Left lung (tissue), 4 donors: ENCODE measurements at regions not wholly inside any gene's neighbourhood (a gene's known extent, or its start where the extent isn't known, plus 50 kb on each side); places are given as distances from the start of the nearest gene placed in this dataset.
"Not testable (repeated sequence)": the region's sequence is repeated elsewhere in the genome, so short reads cannot be mapped to it uniquely, and the experiment has no call there.

Source experiments
- ATAC-seq: fragments of 200-7000 bp; cut with Tn5 transposase; one replicate; pipeline ENCODE4 v1.9.1; 2020; ENCODE audit warnings: moderate library complexity
- DNase-seq, 4 donors: peaks; one replicate each; pipeline ENCODE4 v3.0.0-alpha.2; 2013 to 2020
- H3K27ac ChIP-seq, 2 donors: fragments of 200-600 bp; sonication (generic) in 1 of 2; one replicate each; pipeline versions ENCODE4 v1.5.0 to v1.8.0; 2020 to 2021
- H3K27me3 ChIP-seq, 2 donors: fragments of 200-600 bp; sonication (generic) in 1 of 2; one replicate each; pipeline versions ENCODE4 v1.5.0 to v1.8.0; 2020 to 2021
- H3K36me3 ChIP-seq, 2 donors: fragments of 200-600 bp; sonication (generic) in 1 of 2; one replicate each; pipeline versions ENCODE4 v1.5.0 to v1.8.0; 2020 to 2021
- H3K4me1 ChIP-seq, 2 donors: fragments of 200-600 bp; one replicate each; pipeline ENCODE4 v1.8.0; 2021
- H3K4me3 ChIP-seq, 2 donors: fragments of 200-600 bp; sonication (generic) in 1 of 2; one replicate each; pipeline versions ENCODE4 v1.5.0 to v1.8.0; 2020 to 2021; ENCODE audit warnings: mild to moderate bottlenecking in 1 of 2
- H3K9me3 ChIP-seq, 2 donors: fragments of 200-600 bp; sonication (generic) in 1 of 2; one replicate each; pipeline versions ENCODE4 v1.5.0 to v1.8.0; 2020 to 2021
- intact Hi-C, 2 donors: fragments of 100-400 bp; cut with DNase I; formaldehyde crosslinking; loops; one replicate each; pipeline versions ENCODE4 v1.11.2 to v1.14.2; 2022
- TF ChIP-seq, protein P1 (sequence below), 2 donors: fragments of 200-600 bp; sonication (generic) in 1 of 2; IDR thresholded peaks; one replicate each; pipeline versions ENCODE4 v1.5.0 to v1.8.0; 2021; ENCODE audit warnings: antibody characterized with exemption in 2 of 2
- donor health status: DM: no; HTN: yes; CAD: no.
- donor health status: DM: no; HTN: no; CAD: no.

DNA sequence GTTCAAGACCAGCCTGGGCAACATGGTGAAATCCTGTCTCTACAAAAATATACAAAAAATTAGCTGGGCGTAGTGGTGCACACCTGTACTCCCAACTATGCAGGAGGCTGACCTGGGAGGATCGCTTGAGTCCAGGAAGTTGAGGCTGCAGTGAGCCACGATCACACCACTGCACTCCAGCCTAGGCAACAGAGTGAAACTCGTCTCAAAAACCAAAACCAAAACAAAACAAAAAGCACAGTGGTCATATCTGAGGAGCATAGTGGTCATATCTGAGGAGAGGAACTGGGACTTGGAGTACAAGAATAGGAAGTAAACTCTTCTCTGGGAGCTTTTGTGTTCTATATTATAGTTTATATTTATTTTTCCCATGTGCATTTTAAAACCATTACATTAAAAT, 275.3 kb upstream of the NOTCH2NLA start:
- DNase-seq, ATAC-seq, H3K27me3 ChIP-seq, H3K9me3 ChIP-seq, H3K36me3 ChIP-seq, H3K4me3 ChIP-seq, H3K4me1 ChIP-seq, intact Hi-C loops, H3K27ac ChIP-seq: not testable (repeated sequence)

DNA sequence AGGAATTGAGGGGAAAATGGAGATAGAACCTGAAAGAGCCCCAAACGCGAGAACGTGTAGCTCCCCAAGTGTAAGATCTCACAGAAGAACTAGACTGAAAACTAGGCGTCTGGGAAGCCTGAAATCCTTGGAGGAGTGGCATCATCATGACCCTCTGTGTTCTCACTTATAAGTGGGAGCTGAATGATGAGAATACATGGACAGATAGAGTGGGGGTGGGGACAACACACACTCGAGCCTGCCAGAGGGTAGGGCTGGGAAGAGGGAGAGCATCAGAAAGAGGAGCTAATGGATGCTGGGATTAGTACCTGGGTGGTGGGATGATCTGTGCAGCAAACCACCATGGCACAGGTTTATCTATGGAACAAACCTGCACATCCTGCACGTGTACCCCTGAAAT, 258.7 kb upstream of the NOTCH2NLA start:
- H3K4me3 ChIP-seq, DNase-seq, H3K9me3 ChIP-seq, H3K27me3 ChIP-seq, H3K36me3 ChIP-seq, H3K4me1 ChIP-seq, intact Hi-C loops, H3K27ac ChIP-seq: not testable (repeated sequence)
- peak; percentile 26 for ATAC-seq

DNA sequence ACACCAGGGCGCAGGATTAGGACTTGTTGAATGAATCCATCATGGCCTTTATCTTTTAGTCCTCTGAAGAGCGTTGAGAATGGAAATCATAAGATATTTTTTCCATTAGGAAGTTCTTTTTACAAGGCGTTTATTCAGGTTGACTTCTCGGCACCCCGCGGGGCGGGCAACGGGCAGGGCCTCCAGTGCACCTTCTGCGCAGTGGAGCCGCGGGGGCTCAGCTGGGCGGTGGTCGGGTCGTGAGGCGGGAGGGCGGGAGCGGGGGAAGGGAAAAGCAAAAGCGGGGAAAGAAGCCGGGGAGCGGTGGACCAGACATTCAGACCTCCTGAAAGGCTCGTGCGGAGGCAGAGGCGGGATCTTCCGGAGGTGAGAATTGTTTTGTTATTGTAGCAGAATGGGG, 258.3 kb upstream of the NOTCH2NLA start:
- DNase-seq, H3K36me3 ChIP-seq, H3K27ac ChIP-seq, H3K9me3 ChIP-seq, H3K27me3 ChIP-seq, H3K4me1 ChIP-seq, intact Hi-C loops: not testable (repeated sequence)
- peak overlapping the region; percentile 11 to 23 for H3K4me3 ChIP-seq
- ATAC-seq, result peak; percentile 34

DNA sequence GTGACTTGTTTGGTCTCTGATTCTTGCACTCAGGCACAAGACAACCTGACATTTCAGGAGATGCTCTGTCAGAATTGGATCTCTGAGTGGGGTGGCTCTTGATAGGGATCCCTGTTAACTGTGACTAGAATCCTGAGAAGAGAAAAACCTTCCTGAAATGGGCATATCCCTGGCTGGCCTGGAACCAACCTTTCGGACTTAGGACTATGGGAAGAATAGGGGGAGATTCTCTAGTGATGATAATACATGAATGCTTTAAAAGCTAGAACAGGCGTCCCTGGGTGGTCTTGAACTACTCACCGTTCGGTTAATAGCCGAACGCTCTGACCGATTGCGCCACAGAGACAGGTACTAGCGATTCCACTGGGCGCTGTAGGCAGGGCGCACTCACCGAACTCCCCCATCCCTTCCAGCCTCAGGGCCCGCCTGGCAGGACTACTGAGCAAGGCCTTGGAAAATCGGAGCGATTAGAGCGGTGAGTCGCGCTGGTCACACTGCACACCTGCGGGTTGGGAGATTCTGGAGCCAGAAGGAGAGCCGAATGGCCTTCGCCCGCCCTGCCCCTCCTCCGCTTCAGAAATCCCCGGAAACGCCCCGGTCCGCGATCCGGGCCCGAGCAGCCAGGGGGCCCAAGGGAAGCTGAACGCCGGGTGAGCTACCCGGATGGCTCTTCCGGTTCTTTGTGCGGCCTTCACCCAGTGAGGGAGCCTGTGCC, 257.6 kb upstream of the NOTCH2NLA start:
- H3K27me3 ChIP-seq, intact Hi-C loops, H3K4me1 ChIP-seq, H3K36me3 ChIP-seq, H3K27ac ChIP-seq, H3K9me3 ChIP-seq: not testable (repeated sequence)
- DNase-seq (peak in 3 of 4 donors; percentile 28 to 61 (median 32)), ATAC-seq (peak; percentile 93)
- H3K4me3 ChIP-seq, result peak overlapping the region; percentile 11 to 23

DNA sequence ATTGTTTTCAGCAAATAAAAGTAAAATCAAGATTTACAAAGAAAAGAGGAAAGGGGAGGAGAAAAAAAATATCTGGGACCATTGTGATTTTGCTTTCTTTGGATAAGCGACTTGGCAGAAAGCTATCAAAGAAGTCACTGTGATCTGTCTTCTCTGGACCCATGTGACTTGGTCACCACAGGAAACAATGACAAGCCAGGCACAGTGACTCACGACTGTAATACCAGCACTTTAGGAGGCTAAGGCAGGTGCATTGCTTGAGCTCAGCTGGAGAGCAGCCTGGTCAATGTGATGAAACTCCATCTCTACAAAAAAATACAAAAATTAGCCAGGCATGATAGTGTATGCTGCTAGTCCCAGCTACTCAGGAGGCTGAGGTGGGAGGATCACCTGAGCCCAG, 255.4 kb upstream of the NOTCH2NLA start:
- ATAC-seq, H3K27me3 ChIP-seq: not testable (repeated sequence)

DNA sequence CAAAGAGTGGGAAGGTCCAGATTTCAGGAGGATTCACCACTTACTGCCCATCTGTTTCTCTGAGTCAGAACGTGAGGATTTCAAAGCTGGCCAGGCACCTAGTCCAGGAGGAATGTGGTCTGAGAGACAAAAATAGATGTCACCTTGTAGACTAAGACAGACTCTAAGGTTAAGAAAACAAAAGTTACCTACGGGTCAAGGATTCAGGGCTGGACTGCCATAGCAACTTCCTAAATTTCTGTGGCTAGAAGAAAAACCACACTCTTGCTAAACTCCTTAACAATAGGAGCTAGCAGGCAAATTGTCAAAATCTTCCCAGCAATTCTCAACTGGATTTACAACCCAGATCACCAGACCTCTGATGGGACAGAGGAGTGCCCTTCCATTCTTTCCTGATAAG, 250.4 kb upstream of the NOTCH2NLA start:
- H3K27ac ChIP-seq, ATAC-seq, H3K27me3 ChIP-seq, H3K36me3 ChIP-seq, DNase-seq, H3K4me1 ChIP-seq, H3K9me3 ChIP-seq, intact Hi-C loops, H3K4me3 ChIP-seq: not testable (repeated sequence)

More for the DNA sequence above, 255.4 kb upstream of the NOTCH2NLA start:
- H3K9me3 ChIP-seq, H3K36me3 ChIP-seq, H3K27ac ChIP-seq, DNase-seq, H3K4me1 ChIP-seq, H3K4me3 ChIP-seq, intact Hi-C loops: not testable (repeated sequence)

DNA sequence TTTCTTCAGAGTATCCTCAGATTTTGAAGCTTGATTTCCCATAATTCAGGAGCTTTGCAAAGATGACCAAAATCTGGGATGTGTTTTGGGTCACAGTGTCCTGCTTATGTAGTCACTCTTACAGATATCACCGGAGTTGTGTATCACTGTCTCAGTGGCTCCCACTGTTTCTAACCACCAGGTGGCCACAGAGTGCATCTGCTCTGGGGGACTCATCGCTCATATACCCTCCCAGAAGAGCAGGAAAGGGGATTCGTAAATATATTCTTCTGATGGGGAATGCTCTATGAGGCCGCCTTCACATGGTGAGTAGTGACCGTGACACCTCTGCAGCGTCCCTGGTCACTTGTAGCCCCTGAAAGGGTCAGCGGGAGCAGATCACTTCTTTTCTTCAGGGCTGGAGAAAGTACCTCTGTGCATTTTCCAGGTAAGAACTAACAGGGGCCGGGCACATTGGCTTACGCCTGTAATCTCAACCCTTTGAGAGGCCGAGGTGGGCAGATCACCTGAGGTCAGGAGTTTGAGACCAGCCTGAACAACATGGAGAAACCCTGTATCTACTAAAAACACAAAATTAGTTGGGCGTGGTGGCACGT, 249.4 kb upstream of the NOTCH2NLA start:
- TF ChIP-seq, protein P1, sequence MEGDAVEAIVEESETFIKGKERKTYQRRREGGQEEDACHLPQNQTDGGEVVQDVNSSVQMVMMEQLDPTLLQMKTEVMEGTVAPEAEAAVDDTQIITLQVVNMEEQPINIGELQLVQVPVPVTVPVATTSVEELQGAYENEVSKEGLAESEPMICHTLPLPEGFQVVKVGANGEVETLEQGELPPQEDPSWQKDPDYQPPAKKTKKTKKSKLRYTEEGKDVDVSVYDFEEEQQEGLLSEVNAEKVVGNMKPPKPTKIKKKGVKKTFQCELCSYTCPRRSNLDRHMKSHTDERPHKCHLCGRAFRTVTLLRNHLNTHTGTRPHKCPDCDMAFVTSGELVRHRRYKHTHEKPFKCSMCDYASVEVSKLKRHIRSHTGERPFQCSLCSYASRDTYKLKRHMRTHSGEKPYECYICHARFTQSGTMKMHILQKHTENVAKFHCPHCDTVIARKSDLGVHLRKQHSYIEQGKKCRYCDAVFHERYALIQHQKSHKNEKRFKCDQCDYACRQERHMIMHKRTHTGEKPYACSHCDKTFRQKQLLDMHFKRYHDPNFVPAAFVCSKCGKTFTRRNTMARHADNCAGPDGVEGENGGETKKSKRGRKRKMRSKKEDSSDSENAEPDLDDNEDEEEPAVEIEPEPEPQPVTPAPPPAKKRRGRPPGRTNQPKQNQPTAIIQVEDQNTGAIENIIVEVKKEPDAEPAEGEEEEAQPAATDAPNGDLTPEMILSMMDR (IDR thresholded peaks at IDR 0.05), result peak; percentile 36 to 52
- H3K27ac ChIP-seq, H3K4me1 ChIP-seq, H3K27me3 ChIP-seq, H3K4me3 ChIP-seq, H3K36me3 ChIP-seq, H3K9me3 ChIP-seq, intact Hi-C loops: not testable (repeated sequence)
- peak; percentile 66 for ATAC-seq
- DNase-seq, result peak in 1 of 4 donors; percentile 13

DNA sequence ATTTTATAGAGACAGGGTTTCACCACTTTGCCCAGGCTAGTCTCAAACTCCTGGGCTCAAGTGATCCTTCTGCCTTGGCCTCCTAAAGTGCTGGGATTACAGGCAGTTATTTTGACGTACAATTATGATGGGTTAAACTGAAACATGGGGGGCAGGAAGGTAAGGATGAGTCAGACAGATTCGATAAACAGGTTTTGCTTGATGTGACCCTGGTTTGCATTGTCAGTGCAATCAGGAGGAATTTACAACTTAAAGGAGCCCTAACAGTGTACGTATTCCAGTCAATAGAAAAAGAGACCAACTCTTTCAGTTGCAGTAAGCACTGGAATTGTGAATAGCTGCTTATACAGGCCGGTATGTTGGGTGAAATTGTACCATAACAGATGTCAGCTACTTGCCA, 246.3 kb upstream of the NOTCH2NLA start:
- intact Hi-C loops, H3K27ac ChIP-seq, DNase-seq, H3K27me3 ChIP-seq, ATAC-seq, H3K4me1 ChIP-seq, H3K4me3 ChIP-seq, H3K36me3 ChIP-seq, H3K9me3 ChIP-seq: not testable (repeated sequence)

DNA sequence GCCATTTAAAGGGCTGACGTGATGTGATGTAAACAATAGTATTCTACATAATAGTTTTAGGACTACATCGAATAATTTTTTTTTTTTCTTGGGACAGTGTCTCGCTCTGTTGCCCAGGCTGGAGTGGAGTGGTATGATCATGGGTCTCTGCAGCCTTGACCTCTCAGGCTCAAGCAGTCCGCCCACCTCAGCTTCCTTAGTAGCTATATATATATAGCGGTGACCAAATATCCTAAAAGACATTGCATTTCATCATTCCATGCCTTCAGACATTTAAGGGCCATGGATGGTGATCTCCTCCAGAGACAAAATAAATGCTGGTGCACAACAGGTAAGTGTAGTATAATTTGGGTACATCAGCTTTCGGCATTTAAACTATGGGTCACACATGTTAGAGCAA, 245.4 kb upstream of the NOTCH2NLA start:
- H3K27me3 ChIP-seq, H3K4me3 ChIP-seq, H3K36me3 ChIP-seq, DNase-seq, H3K27ac ChIP-seq, H3K9me3 ChIP-seq, H3K4me1 ChIP-seq, ATAC-seq, intact Hi-C loops: not testable (repeated sequence)

DNA sequence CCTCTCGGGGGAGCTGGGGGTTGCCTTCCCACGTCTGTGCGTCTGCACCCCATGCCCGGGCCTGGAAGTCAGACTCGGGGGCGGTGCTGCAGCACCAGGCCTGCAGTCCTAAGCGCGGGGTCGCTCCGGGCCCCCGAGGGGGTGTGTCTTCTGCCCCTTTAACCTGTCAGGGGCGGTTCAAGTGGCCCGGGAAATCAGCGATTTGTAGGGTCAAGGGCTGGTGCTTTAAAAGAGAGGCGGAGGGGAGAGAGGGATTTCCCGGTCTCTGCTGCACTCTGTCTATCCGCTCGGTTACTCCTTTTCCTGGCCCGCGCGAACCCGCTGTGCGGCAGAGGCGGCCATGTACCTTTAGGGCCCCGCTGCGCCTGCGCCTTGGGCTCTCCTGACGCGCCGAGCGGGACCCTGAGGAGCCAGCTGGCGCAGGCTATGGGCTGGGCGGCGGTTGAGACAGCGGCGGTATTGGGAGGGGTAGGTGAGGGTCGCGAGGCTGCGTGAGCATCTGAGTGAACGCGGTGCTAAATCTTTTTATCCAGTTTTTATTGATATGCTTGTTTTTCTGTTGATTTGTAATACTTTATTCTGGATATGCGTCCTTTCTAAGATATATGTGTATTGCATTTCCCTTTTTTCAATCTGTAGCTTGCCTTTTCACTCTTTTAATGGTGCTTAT, 243.5 kb upstream of the NOTCH2NLA start:
- peak overlapping the region; percentile 37 to 45 for H3K4me3 ChIP-seq
- DNase-seq (peak; percentile 57 to 93 (median 76)), ATAC-seq (peak; percentile 100)
- H3K27ac ChIP-seq, H3K27me3 ChIP-seq, H3K36me3 ChIP-seq, intact Hi-C loops, H3K9me3 ChIP-seq, H3K4me1 ChIP-seq: not testable (repeated sequence)

DNA sequence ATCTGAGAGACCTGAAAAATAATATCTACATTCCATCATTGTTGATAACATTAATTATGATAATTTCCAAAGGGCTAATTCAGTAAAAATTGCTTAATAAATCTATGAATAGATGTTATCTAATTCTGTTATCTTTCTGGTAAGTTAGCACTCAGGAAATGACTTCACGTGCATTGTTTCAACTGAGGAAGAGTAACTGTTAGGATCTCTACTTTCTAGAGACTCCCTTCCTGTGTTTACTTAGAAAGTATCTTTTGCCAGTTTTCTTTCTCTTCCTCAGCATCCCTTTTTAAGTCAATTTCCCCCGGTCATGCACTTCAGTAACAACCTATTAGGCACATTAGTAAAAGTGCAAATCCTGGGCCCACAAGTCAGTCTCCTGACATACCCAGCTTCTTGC, 231.1 kb upstream of the NOTCH2NLA start:
- H3K27ac ChIP-seq, H3K36me3 ChIP-seq, H3K4me1 ChIP-seq, DNase-seq, ATAC-seq, H3K27me3 ChIP-seq, H3K9me3 ChIP-seq, H3K4me3 ChIP-seq, intact Hi-C loops: not testable (repeated sequence)

DNA sequence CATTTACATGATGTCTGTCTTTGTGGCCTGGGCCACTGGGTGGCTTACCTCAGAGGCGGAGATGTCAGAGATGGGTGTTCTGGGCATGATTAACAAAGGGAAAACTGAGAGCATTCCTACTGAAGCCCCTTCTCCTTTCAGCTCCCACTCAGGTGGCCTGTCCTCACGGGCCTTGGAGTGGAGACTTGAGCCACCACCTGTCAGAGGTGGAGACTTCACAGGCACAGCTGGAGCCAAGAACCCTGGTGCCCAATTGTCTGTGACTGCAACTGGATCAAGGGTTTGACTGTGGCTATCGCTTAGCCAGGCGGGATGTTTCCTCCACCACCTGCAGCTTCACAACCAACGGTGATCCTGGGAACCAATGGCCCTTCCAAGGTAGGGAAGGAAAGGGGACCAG, 230.5 kb upstream of the NOTCH2NLA start:
- DNase-seq, H3K9me3 ChIP-seq, H3K4me1 ChIP-seq, H3K27ac ChIP-seq, H3K4me3 ChIP-seq, intact Hi-C loops, H3K36me3 ChIP-seq, H3K27me3 ChIP-seq, ATAC-seq: not testable (repeated sequence)
